ENCODE measurements at regions not wholly inside any gene's neighbourhood (a gene's known extent, or its start where the extent isn't known, plus 50 kb on each side); places are given as distances from the start of the nearest gene placed in this dataset.

DNA sequence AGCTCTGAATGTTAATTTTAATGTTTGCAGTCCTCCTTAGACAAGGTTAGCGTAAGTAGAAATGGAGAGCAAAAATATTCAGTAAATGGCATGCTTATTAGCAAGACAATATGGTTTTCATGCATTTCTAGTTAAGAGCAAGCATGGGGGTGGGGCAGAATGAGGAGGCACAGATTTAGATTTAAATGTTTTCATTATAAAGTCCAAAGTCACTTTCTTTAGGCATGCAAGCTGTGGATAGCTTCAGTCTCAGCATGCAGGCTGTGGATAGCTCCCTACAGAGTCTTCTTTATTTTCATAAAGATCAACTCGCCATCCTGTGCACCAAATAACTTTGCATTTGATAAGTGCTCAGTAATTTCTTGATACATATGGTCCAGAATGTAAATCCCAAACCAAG, 1294.5 kb upstream of the ADGRL2 start:
- TF ChIP-seq, protein P1, sequence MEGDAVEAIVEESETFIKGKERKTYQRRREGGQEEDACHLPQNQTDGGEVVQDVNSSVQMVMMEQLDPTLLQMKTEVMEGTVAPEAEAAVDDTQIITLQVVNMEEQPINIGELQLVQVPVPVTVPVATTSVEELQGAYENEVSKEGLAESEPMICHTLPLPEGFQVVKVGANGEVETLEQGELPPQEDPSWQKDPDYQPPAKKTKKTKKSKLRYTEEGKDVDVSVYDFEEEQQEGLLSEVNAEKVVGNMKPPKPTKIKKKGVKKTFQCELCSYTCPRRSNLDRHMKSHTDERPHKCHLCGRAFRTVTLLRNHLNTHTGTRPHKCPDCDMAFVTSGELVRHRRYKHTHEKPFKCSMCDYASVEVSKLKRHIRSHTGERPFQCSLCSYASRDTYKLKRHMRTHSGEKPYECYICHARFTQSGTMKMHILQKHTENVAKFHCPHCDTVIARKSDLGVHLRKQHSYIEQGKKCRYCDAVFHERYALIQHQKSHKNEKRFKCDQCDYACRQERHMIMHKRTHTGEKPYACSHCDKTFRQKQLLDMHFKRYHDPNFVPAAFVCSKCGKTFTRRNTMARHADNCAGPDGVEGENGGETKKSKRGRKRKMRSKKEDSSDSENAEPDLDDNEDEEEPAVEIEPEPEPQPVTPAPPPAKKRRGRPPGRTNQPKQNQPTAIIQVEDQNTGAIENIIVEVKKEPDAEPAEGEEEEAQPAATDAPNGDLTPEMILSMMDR (IDR thresholded peaks at IDR 0.05; ENCODE audit: low read length) = no peak
- TF ChIP-seq EZH2 (IDR thresholded peaks at IDR 0.05; ENCODE audit: borderline replicate concordance, low read length) = no peak
